ENCODE measurements at regions not wholly inside any gene's neighbourhood (a gene's known extent, or its start where the extent isn't known, plus 50 kb on each side); places are given as distances from the start of the nearest gene placed in this dataset.
"Not testable (repeated sequence)": the region's sequence is repeated elsewhere in the genome, so short reads cannot be mapped to it uniquely, and the experiment has no call there.

DNA sequence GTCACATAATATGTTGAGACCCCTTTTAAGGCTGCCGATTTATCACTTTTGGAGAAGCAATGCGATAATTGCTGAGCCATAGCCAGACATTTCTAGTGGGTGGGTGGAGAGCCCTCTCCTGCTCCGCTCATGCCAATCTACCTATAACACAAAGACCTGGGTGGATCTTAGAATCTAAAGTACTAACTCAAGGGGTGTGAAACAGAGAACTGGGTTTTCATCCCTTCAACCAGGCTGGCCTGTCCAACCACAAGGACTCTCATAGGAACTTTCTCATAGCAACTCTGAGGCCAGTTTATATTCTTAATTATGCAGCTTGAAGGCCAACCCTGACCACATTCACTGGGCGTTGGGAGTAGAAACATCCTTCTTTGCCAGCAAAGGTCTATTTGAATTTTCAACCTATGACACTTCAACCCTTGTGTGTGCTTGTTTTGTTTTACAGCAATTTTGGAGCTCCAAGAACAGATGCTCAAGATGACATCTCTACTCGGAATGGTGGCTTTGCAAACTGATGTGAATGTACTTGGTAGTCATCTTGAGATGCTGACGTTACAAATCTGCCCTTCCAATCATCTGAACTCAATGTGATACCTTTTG is 1198.2 kb upstream of the AUTS2 start:
- no peak for DNase-seq (ENCODE audit: low spot score)

DNA sequence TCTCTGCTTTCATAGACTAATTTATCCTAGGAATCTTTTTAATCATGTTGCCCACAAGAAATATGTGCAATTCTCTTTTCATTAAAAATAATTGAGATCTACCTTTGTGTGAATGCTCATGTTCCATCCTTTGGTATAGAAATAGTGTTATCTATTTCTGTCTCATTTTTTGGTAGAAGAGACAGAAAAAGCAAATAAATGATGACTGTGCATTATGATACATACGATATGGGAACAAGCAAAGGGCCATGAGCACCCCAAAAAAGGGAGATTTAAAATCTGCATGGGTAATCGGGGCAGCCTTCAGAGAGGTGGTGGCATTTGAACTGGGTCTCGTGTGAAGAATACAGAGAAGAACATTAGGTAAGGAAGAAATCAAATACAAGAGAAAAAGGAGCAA is 1197.5 kb upstream of the AUTS2 start:
- no peak for DNase-seq (ENCODE audit: low spot score)

DNA sequence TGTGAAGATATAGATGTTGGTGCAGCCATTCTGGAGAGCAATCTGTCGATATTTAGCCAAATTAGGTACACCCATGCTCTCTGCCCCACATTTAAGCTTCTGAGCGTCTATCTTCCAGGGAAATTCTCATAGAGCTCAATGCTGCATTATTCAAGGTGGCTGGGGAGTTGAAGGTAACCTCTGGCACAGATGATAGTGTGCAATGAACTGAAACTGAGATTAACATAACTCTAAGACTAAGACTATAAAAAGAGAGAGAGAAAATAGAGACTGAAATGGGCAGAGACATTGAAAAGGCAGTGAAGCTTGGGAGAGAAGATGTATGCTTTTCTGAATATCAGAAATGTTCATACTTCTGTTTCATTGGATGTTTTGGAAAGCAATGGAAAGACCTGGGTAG is 1197.0 kb upstream of the AUTS2 start:
- DNase-seq (ENCODE audit: low spot score): no peak

DNA sequence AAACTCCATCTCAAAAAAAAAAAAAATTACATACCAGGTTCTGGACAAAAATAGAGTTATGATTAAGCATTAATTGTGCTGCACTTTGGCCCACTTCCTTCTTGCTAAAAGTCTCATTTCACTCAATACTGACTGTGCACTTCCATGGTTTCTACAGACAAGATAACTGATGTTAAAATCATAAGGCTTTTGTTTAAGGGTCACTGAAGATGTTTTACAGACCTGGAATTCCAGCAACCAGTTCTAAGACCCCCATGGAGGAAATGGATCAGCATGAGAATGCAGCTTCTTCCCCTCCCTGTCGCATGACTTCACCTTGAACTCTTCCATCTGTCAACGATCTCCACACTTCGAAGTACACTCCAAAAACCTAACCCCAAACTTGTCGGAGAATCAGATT is 1191.8 kb upstream of the AUTS2 start:
- no peak for DNase-seq (ENCODE audit: low spot score)

DNA sequence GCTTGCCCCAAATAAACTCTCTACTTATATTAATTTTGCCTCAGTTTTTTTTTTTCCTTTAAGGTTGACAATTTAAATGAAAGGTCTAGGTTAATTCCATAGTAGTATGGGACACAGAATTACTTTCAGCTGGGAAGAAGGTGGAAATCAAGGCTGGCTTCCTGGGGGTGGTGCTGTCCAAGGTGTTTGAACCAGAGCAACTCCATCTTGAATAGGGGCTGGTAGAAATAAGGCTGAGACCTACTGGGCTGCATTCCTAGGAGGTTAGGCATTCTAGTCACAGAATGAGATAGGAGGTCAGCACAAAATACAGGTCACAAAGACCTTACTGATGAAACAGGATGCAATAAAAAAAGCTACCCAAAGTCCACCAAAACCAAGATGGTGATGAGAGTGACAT is 1190.8 kb upstream of the AUTS2 start:
- no peak for DNase-seq (ENCODE audit: low spot score)

DNA sequence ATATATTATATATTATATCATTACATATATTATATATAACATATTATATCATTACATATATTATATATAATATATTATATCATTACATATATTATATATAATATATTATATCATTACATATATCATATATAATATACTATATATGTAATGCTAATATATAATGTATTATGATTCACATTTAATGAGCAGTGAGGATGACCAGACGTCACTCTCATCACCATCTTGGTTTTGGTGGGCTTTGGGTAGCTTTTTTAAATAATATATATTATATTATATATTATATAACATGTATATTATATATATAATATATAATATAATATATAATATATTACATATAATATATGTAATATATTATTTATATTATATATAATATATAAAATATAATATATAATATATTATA is 1189.4 kb upstream of the AUTS2 start:
- no peak for DNase-seq (ENCODE audit: low spot score)

DNA sequence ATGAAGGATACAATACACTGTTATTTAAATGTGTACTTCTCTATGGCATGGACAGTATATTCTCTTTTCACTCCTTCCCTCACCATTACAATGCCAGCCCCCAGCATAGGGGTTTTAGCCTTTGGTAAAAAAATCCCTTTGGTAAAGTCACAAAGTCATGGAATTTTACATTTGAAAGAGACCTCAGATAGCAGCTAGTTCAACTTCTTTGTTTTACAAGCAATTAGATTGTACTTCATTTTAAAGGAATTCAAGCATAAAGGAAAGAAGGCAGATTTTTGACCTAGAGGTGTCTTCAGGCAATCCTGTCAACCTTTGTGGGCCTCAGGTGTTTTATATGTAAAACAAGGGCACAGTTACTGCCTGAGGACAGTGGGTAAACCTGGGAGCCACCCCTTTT is 1188.4 kb upstream of the AUTS2 start:
- no peak for DNase-seq (ENCODE audit: low spot score)

DNA sequence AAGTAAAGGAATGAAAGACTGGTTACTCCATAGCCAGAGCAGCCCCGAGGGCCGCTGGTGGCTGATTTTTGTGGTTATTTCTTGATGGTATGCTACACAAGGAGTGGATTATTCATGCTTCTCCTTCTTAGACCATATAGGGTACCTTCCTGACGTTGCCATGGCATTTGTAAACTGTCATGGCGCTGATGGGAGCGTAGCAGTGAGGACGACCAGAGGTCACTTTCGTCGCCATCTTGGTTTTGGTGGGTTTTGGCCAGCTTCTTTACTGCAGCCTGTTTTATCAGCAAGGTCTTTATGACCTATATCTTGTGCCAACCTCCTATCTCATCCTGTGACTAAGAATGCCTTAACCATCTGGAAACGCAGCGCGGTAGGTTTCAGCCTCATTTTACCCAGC is 1187.6 kb upstream of the AUTS2 start:
- DNase-seq (ENCODE audit: low spot score): not testable (repeated sequence)

DNA sequence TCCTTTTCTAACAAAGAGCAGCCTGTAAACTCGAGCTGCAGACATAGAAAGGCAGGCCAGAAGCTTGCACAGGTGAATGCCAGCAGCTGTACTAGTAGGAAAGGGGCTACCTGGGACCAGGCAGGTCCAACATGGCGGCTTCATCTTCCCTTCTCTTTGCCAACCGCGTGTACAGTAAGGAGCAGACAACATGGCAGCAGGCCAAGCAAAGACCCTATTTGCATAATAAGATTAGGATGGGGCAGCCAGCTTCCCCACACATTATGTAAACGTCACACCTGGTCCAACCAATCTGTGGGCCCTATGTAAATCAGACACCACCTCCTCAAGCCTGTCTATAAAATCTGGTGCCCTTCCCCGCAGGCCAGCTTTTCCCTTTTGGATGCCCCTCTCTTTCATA is 1186.5 kb upstream of the AUTS2 start:
- no peak for DNase-seq (ENCODE audit: low spot score)

DNA sequence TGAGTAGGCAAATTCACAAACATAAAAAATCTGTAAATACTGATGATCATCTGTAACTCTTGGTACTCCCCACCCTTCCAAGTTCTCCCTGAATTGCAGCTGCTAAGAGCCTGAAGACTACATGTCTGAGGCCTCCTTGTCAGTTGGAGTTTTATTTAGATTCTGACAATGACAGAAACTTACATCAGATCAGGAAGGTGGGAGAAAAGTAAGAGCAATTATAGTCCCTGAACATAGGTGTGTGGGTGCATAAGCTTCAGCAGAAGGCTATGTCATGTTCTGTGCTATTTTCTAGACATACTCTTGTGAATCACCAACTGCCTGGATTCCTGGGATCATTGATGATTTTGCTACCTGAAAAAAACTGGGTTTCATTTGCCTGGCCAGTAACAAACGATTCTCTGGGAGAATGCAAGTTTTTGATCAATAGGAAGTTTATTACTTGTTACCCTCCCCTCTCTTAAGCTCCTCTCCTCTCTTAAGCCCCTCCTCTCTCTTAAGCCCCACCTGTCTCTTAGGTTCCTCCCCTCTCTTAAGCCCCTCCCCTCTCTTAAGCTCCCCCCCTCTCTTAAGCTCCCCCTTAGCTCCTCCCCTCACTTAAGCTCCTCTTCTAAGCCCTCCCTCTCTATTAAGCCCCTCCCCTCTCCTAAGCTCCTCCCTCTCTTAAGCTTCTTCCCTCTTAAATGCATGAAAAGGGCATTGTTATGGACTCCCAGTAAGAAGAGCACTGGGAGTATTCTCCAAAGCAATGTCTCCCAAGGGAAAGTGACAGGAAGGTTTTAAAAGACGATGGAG is 1183.4 kb upstream of the AUTS2 start:
- no peak for DNase-seq (ENCODE audit: low spot score)

DNA sequence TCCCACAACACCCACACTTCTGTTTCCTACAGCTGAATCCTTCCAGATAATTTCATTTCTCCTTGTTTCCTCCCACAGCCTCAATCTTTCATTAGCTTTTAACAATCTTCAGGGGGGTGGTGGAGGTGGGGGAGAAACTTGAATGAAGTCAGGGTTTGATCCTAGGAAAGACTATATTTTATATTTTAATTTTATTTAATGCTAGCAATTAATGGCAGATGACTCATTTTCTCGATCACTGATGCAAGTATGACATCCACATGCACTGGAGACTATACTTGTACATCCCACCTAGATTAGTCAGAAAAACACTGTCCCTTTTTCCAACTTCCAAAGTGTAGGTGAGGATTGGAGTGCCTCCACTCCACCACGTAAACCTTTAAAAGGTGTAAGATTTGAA is 1181.3 kb upstream of the AUTS2 start:
- DNase-seq (ENCODE audit: low spot score): no peak

DNA sequence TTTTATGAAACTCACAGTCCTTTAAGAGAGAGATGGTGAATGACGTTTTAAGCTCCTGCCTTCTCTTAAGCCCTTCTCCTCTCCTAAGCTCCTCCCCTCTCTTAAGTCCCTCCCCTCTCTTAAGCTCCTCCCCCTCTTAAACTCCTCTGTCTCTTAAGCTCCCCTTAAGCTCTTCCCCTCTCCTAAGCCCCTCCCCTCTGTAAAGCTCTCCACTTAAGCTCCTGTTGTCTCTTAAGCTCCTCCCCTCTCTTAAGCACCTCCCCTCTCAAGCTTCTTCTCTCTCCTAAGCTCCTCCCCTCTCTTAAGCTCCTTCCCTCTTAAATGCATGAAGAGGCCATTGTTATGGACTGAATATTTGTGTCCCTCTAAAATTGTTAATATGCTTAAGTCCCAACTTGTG is 1180.6 kb upstream of the AUTS2 start:
- DNase-seq (ENCODE audit: low spot score): no peak

DNA sequence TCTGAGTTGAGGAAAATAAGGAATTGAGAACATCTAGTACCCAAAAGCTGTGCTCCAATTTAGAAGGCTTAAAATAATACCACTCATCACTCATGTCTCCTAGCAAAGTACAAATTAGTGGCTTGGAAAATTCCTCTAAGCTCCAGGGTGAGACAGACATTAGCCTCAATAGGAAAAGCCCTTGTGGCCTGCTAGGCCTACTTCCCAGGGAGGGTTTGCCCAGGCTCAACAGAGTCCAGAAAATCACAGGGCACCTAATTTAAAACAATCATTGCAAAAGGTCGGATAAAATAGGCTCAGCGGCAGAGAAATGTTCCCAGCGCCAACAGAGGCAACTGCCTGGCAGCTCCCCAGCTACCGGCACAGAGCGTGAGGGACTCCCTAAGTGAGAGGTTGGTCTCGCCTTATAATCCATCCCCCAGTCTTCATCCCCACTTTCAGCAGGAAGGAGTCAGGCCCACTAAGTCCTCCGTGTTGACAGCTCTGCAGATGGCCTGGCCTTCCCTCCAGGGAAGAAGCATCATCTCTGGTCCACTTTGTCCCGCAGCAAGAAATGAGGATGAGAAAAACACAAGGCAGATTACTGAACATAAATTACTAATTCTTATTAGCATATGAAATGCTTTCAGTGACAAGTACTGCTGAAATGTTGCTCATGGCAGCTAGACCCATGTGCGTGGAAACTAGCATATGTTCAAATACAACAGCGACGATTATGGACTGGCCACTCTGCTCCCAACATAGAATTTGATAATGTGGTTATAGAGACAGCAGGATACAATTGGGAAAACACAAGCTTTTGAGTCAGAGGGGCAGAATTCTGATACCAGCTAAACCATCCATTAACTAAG is 1177.7 kb upstream of the AUTS2 start:
- no peak for DNase-seq (ENCODE audit: low spot score)

DNA sequence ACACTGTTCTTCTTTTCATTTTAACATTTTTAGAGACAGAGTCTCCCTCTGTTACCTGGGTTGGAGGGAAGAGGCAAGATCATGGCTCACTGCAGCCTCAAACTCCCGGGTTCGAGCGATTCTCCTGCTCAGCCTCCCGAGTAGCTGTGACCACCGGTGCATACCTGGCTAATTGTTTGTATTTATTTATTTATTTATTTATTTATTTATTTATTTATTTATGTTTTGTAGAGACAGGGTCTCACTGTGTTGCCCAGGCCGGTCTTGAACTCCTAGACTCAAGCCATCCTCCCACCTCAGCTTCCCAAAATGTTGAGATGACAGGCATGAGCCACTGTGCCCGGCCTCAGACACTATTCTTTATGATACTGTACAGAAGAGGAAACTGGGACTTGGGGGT is 1176.6 kb upstream of the AUTS2 start:
- no peak for DNase-seq (ENCODE audit: low spot score)

DNA sequence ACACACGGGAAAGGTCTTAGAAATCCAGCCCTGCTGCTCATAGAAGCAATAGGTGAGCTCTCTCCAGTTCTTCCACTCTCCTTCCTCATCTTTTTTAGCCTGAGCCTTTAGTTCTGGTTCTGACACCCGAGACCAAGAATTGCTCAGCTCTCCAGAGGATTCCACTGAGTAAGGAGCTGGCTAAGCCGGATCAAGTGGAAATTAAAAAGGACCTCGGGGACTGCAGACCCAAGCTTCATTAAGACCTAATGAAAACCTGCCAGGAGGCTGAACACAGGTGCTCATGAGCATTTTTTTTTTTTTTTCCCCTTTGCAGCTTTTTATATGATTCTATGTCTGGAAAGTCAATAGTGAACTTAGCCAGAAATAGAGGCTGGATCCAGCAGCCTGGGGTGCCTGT is 1176.0 kb upstream of the AUTS2 start:
- no peak for DNase-seq (ENCODE audit: low spot score)

DNA sequence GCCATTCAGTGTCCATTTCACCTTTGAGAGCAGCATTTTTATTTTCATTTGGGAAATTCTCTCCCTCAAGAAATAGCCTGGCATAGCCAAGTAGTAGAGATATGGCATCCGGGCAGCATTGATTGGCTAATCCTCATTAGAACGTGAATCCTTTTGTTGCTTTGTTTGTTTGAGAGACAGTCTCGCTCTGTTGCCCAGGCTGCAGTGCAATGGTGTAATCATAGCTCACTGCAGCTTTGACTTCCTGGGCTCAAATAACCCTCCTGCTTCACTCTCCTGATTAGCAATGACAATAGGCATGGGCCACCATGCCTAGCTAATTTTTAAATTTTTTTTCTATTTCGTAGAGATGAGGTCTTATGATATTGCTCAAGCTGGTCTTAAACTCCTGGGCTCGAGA is 1174.9 kb upstream of the AUTS2 start:
- DNase-seq (ENCODE audit: low spot score): no peak

DNA sequence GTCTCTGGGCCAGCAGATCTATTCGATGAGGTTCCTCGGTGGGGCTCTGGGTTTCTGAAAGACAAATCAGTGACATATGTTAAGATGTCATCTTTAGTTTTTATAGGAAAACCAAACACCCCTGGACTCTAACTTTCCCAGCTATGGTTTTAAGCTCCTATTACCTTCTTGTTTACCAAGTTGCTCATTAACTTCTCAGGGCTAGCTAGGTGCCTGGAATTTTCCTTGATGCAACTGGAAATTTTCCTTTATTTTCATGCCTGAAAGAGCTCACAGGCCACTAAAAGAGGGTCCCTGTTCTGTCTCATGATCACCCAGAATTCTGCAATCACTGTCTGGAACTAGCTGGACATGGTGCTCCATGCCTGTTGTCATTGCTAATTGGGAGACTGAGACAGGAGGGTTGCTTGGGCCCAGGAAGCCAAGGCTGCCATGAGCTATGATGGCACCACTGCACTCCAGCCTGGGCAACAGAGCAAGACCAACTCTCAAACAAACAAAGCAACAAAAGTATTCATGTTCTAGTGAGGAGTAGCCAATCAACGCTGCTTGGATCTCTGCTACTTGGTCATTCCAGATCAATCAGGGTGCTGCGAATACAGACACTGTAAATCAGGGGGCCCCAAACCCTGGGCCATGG is 1173.5 kb upstream of the AUTS2 start:
- DNase-seq (ENCODE audit: low spot score): no peak

DNA sequence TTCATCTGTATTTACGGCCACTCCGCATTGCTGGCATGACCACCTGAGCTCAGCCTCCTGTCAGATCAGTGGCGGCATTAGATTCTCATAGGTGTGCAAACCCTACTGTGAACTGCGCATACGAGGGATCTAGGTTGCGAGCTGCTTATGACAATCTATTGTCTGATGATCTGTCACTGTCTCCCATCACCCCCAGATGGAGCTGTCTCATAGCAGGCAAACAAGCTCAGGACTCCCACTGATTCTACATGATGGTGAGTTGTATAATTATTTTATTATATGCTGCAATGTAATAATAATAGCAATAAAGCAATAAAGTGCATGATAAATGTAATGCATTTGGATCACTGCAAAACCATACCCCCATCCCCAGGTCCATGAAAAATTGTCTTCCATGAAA is 1172.9 kb upstream of the AUTS2 start:
- no peak for DNase-seq (ENCODE audit: low spot score)

DNA sequence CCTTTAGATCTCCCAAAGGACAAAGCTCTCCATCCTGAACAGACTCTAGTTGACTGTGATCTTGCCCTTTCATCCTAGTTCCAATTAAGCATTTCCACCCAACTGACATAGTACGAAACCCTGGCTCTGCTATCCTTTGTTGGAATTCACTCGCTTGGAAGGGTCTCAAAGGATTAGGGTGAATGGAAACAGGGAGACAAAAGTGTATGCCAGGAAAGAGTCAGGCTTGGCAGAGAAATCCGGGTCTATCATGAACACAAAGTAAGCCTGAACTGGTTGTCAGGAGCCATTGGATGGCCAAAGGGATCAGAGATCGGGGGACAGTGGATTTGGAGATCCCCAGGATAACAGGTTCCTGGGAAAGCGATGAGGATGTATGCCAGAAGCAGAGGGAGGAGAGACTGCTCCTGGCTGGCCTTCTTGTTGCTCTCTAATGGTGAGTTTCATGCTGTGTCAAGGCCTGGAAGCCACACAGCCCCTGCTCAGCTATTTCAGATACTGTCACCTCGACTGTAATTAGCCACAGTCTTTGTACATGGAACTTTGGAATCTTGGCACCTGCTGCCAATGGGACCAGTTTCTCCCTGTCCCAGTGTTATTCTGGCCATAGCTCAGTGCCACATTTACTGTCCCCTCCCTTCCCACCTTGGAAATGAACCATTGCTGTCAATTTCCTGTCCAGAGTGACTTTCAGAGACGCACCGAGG is 1168.7 kb upstream of the AUTS2 start:
- DNase-seq (ENCODE audit: low spot score): no peak

DNA sequence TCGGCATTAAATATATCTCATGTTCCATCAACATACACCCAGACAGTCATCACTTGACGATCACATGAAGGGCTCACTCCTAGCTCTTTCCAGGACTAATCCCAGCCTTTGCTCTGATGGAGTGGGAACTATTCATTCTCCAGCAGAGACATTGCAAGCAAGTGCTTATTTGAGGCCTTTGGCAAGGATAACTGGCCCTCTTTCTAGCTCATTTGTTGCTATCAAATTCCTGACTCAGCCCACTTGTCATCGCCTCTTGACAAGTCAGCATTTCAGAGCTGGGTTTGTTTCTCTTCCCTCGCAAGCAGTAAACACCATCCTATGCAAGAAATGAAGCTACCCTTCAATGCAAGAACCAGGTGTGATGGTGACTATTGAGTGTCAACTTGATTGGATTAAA is 1165.7 kb upstream of the AUTS2 start:
- peak; percentile 7 for DNase-seq (ENCODE audit: low spot score)

DNA sequence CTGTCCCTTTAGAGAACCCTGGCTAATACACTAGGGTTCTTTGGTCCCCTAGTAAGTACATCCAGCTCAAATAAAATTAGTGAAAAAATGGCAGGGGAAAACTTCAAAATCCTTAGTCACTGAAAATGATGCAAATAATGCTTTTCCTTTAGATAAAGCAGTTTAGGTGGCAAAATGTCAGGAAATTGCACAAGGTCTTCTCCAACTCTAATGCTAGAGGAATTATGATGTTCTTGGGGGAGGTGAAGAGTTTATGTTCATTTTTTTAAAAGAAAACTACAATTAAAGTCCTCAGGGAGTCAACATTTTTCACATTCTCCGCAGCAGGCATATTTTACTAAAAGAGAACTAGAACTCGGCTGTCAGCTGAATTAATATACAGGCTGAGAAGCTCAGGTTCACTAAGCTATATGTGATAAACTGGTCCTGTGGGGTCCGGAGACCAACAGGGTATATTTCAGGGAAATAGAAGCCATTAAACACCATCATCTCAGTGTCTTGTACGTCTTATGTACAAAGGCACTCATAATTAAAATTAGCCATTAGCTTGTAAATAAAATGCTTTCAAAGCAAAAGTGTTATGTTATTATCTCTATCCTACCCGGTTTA is 1164.7 kb upstream of the AUTS2 start:
- peak; percentile 11 for DNase-seq (ENCODE audit: low spot score)

DNA sequence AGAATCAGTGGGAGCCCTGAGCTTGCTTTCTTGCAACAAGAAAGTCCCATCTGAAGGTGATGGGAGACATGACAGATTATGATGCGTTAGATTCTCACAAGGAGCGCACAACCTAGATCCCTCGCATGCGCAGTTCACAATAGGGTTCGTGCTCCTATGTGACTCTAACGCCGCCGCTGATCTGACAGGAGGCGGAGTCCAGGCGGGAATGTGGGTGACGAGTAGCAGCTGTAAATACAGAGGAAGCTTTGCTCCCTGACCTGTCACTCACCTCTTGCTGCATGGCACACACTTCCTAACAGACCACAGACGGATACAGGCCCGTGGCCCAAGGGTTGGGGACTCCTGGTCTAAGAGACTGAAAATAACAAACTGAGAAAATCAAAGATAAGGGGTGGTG is 1163.4 kb upstream of the AUTS2 start:
- no peak for DNase-seq (ENCODE audit: low spot score)
